ENCODE measurements at regions not wholly inside any gene's neighbourhood (a gene's known extent, or its start where the extent isn't known, plus 50 kb on each side); places are given as distances from the start of the nearest gene placed in this dataset.

GRCh38 chr4:189313064-189313463 is 627.6 kb upstream of the FRG1 start:
- Histone ChIP-seq H3K4me2 (ENCODE audit: low read length) (no peak overlapping the region), H2AFZ (ENCODE audit: low read depth, low read length, poor library complexity, severe bottlenecking) (no peak overlapping the region), H3K79me2 (ENCODE audit: insufficient read depth, low read length) (no peaks in the 10 kb centered on the region), H3K27ac (ENCODE audit: low read depth, low read length) (no peak overlapping the region), H3K9me2 (ENCODE audit: insufficient read depth) (no peaks in the 10 kb centered on the region), H4K20me1 (ENCODE audit: insufficient read depth) (no peaks in the 10 kb centered on the region; the same call in 1 of the 2 replicates), H3K4me3 (replicated peaks in 1 of 2; ENCODE audit: low read depth in 1 of 2, low read length in 2 of 2) (no peak overlapping the region), H3K36me3 (ENCODE audit: control insufficient read depth in 1 of 2, insufficient read depth in 2 of 2, low read length in 2 of 2) (no peaks in the 10 kb centered on the region), H3K9ac (ENCODE audit: low read length) (no peak overlapping the region), H3K4me1 (ENCODE audit: control insufficient read depth in 1 of 2, insufficient read depth in 2 of 2, low read length in 2 of 2) (no peaks in the 10 kb centered on the region), H3K27me3 (ENCODE audit: insufficient read depth, low read length) (no peaks in the 10 kb centered on the region), H3K9me3 (ENCODE audit: control insufficient read depth in 1 of 2, insufficient read depth in 1 of 2, low read depth in 1 of 2, low read length in 2 of 2) (no peaks in the 10 kb centered on the region)
- TF ChIP-seq EZH2 (IDR thresholded peaks at IDR 0.05) (no peak), ELF1 (IDR thresholded peaks at IDR 0.05; ENCODE audit: borderline replicate concordance, low read depth) (no peak), SIN3A (IDR thresholded peaks at IDR 0.05; ENCODE audit: low read depth) (no peak), CEBPB (IDR thresholded peaks at IDR 0.05; ENCODE audit: low read depth) (no peak), REST (IDR thresholded peaks at IDR 0.05; ENCODE audit: low read depth) (no peak), RAD21 (IDR thresholded peaks at IDR 0.05; ENCODE audit: low read depth) (no peak), ZFX (IDR thresholded peaks at IDR 0.05) (no peak), FOSL1 (IDR thresholded peaks at IDR 0.05; ENCODE audit: low read depth) (no peak)
- TF ChIP-seq, protein P1, sequence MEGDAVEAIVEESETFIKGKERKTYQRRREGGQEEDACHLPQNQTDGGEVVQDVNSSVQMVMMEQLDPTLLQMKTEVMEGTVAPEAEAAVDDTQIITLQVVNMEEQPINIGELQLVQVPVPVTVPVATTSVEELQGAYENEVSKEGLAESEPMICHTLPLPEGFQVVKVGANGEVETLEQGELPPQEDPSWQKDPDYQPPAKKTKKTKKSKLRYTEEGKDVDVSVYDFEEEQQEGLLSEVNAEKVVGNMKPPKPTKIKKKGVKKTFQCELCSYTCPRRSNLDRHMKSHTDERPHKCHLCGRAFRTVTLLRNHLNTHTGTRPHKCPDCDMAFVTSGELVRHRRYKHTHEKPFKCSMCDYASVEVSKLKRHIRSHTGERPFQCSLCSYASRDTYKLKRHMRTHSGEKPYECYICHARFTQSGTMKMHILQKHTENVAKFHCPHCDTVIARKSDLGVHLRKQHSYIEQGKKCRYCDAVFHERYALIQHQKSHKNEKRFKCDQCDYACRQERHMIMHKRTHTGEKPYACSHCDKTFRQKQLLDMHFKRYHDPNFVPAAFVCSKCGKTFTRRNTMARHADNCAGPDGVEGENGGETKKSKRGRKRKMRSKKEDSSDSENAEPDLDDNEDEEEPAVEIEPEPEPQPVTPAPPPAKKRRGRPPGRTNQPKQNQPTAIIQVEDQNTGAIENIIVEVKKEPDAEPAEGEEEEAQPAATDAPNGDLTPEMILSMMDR (IDR thresholded peaks at IDR 0.05 in 2 of 3, conservative IDR thresholded peaks at IDR 0.05 in 1 of 3; ENCODE audit: borderline replicate concordance in 1 of 3, insufficient read depth in 1 of 3, low read depth in 2 of 3, low read length in 2 of 3): no peak
- DNase-seq (ENCODE audit: low read depth, low spot score) (no peak), ATAC-seq (no peak)
- ChIA-PET RAD21 (ENCODE audit: low non-redundant PET in 1 of 2, low total read pairs in 2 of 2, uncharacterized antibody in 2 of 2, unreplicated experiment in 2 of 2) (no interaction called here), POLR2A (no interaction called here), CTCF (no interaction called here)
- BruUV-seq (replicated peaks): no TSS peak
- intact Hi-C loops (cut with micrococcal nuclease): no loop called here
